Activated T-cell treated with anti-CD3 and anti-CD28 coated beads for 4 hours (primary cell): ENCODE measurements at regions not wholly inside any gene's neighbourhood (a gene's known extent, or its start where the extent isn't known, plus 50 kb on each side); places are given as distances from the start of the nearest gene placed in this dataset.
"Not testable (repeated sequence)": the region's sequence is repeated elsewhere in the genome, so short reads cannot be mapped to it uniquely, and the experiment has no call there.

Source experiments
- DNase-seq: peaks from one replicate; pipeline ENCODE4 v3.0.0-alpha.2; 2020

- no peak for DNase-seq
Measured at GRCh38 chr12:27133022-27133590, 50.7 kb upstream of the C12orf71 start.

DNA sequence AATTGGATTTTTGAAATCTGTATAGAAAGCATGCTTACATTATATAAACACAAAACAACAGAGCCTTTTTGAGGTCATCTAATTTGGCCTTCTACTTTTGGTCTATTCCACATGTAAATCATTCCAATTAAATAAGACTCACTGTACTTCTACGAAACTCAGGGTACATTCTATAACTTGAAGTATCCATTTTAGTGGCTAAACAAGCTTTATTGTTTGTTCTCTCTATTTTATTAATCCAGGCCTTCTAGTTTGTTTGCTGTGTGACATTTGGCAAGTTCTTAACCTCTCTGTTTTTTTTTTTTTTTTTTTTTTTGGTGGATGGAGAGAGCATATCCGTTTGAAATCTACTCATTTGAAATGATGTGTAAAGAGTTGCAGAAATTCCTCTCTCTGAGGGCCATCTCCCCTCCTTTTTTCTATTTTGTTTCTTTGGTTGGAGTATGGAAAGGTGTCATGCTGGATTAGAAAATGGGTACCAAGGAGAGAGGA is 58.1 kb upstream of the C12orf71 start:
- DNase-seq: no peak

- DNase-seq: peak; percentile 19
Measured at GRCh38 chr12:27142101-27142721, 59.8 kb upstream of the C12orf71 start.

DNA sequence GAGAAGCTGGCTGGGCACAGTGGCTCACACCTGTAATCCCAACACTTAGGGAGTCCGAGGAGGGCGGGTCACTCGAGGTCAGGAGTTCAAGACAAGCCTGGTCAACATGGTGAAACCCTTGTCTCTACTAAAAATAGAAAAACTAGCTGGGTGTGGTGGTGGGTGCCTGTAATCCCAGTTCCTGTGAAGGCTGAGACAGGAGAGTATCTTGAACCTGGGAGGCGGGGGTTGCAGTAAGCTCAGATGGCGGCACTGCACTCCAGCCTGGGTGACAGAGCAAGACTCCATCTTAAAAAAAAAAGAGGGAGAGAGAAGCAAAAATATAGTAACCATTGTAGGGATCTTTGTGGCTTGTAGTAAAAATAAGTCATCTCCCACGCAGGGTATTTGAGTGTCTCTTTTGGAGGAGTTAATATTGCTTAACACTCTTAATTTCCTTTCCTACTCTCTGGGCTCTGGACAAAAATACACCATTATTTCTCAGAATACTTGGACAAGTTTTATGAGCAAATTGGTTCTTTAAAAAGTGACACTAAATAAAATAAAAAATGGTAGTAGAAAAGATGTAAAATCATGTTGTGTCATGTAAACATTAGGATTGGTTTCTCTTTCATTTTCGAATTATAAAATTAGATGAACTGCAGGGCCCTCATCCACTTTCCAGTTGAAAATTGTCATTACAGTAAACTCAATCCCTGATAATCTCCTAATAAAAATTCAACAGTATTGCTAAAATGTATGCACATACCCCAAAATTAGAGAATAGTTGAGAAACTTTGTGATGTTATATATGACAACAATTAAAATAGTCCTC is 61.1 kb upstream of the C12orf71 start:
- no peak for DNase-seq

- not testable (repeated sequence) for DNase-seq
Measured at GRCh38 chr12:27145725-27146124, 63.3 kb upstream of the C12orf71 start.

DNA sequence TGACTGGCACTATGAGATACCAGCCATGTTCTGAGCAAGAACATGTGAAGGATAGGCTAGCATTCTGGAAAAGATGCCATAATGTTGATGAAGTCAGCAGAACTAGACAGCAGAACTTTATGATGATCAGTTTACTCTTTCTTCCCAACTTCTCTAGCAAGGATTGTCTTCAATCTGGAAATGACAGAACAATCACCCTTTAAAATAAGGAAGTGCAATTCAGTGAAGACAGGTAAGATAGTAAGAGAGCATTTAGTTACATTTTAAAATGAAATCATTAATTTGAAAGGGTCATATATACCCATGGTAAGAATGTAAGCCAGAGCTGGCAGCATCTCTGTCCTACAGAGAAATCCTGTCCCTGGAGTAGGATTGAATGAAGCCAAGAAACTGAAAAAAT is 66.0 kb upstream of the C12orf71 start:
- DNase-seq: no peak

DNA sequence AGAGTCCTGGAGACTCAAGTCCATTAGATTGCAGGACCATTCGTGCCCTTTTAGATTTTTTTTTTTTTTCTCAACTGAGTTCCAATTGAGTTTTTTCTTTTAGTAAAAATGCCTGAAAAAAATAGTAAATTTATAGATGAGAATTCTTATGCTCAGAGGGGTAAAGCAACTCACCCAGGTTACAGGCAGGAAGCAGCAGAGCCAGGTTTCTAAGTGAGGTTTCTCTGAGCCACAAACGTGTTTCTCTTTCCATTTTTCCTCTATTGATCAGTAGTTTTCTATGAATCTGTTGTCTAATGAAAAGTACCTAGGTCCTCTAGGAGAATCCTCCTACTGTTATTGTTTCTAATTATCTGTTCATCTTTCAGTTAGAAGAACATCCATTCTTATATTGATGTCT is 66.4 kb upstream of the C12orf71 start:
- DNase-seq: no peak

DNA sequence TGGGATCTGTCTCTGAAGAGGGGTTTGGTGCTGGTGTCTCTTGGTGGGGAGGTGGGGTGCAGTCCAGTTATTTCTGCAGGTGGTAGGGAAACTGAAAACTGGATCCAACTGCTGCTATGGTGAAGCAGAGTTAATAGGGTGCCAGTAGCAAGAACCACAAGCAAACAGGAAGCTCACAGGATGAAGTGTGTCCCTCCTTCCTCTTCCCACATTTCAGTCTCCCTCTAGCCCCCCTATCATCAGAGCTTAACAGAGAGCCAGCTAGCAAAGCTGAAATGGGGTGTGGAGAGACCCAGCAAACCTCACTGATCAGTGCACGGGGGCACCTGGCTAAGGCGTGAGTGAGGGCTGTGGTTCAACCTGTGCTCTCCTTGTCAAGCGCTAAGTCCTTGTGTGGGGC is 69.1 kb upstream of the C12orf71 start:
- DNase-seq: no peak

DNA sequence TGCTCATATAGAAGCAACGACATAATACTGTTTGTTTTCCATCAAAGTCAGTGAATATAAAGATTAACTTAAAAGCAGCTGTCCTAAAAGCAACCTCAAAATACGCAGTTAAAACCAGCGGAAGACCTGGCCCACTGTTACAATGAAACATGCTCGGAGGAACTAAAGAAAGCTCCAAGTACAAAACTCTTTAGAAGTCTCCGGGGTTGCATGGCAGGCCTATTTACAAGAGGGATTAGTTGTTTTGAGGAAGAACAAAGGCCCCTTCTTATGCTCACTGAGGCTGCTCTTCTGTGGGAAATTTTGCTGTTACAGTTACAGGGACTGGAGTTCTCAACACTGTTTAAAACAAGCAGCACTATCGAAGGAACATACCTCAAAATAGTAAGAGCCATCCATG is 75.9 kb upstream of the C12orf71 start:
- no peak for DNase-seq

DNA sequence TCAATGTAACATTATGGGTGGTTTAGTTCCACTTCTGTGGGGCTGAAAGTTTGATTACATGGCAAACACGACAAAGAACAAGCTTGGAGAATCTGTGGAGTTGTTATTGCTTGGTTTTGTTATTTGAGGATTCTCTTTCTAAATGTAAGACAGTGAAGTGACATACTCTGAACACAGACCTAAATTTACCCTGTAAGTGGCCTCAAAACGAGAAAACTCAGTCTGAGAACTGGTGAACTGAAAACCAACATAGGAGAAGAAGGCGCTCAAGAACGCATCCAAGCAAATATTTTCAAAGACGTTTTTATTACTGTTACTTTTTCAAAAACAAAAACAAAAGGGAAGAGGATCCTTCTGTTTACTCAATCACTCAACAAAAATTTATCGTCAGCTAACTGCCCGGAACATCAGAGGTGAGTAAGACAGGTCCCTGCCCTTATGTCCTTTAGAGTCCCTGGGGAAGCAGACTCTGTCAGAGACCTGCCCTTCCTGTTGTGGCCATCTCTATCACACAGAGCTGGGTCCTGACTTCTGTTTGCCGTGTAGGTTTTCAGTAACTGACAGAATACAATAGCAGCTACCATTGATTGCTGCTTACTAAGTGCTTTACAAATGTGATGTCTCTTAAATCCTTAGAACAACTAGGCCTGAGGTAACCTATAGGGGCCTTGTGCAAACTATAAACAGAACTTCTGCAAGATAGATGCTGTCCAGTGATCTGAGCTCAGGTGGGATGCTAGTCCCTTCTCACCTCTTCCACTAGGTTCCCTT is 79.3 kb upstream of the C12orf71 start:
- no peak for DNase-seq

DNA sequence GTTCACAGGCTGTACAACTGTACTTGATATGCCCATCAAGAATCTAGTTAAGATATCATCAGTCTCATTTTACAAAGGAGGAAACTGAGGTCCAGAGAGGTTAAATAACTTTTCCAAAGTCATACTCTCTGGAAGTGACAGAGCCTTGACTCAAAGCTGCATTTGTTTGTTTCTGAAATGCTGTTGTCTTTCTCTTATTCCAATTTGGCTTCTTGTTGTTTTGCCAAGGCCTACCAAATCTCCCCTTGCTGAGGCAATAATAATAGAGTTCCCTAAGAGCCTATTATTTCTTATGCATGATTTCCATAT is 79.8 kb upstream of the C12orf71 start:
- DNase-seq: no peak

- no peak for DNase-seq
Measured at GRCh38 chr12:27163048-27163715, 80.8 kb upstream of the C12orf71 start.

DNA sequence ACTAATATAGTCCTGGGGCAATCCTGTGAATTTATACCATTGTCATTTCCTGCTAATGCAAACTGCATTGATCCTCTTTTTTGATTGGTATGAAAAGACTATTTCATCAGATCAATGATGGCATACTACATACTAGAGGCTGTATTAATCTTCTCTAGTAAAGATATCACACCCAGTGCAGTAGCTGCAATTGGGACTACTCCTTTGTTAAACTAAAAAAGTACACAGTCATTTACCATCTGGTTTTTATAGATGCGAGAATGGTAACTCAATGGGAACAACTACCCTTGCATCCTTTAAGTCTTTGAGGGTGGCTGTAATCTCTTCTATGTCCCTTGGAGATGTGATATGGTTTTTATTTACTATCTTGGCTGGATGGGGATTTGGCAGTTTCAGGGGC is 80.2 kb upstream of the STK38L start:
- no peak for DNase-seq

DNA sequence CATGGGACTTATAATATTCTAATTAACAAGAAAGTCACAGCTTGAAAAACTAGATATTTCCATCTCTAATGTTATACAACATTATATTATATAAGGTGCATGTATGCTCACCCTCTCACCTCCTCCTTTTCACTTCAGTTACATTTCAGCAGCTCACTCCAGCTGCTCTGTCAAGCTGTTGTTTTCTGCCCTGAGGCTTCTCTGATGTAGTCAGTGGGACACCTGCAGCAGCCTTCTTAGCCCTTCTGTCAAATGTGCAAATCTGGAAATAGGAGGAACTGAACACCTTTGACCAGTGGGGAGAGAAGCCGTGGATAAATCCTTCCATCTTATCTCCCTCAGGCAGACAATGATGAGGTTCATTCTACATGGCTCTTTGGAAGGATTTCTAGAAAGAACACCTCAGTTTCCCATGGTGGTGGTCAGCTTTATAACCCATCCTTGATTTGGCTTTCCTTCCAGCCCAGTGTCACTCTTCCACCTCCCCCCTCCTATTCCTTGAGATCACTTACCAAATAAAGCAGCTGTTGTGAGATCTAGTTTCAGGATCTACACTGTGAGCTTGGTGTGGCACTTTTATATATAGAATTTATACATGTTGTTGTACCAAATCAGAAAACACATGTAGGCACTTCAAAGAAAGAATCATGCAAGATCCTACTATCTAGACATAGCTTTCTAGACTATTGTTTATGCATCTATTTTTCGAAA is 79.6 kb upstream of the STK38L start:
- DNase-seq: no peak

GRCh38 chr12:27165958-27166357 is 78.1 kb upstream of the STK38L start:
- DNase-seq: not testable (repeated sequence)

DNA sequence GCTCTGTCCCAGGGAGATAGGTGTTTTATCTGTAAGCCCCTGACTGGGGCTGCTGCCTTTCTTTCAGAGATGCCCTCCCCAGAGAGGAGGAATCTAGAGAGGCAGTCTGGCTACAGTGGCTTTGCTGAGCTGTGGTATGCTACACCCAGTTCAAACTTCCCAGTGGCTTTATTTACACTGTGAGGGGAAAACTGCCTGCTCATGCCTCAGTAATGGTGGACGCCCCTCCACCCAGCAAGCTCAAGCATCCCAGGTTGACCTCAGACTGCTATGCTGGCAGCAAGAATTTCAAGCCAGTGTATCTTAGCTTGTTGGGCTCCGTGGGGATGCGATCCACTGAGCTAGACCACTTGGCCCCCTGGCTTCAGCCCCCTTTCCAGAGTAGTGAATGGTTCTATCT is 72.6 kb upstream of the STK38L start:
- DNase-seq: not testable (repeated sequence)

DNA sequence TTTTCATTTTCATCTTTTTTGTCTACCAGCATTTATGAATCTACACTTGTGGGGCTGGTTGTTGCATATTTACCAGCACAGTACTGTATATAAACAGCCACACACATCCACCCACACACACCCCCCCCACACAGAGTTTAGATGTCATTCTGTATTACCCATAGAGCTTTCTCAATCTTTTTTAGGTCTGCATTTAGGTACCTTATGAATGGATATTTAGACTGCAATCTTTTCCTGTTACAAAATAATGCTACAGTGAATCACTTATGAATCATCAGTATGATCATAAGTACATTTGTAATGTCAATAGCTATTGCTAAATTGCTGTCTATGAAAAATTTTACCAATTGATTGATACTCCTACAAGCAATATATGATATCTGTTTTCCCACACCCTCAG is 67.3 kb upstream of the STK38L start:
- peak; percentile 32 for DNase-seq

GRCh38 chr12:27177706-27178105 is 66.4 kb upstream of the STK38L start:
- no peak for DNase-seq

GRCh38 chr12:27178255-27178654 is 65.8 kb upstream of the STK38L start:
- DNase-seq: no peak

DNA sequence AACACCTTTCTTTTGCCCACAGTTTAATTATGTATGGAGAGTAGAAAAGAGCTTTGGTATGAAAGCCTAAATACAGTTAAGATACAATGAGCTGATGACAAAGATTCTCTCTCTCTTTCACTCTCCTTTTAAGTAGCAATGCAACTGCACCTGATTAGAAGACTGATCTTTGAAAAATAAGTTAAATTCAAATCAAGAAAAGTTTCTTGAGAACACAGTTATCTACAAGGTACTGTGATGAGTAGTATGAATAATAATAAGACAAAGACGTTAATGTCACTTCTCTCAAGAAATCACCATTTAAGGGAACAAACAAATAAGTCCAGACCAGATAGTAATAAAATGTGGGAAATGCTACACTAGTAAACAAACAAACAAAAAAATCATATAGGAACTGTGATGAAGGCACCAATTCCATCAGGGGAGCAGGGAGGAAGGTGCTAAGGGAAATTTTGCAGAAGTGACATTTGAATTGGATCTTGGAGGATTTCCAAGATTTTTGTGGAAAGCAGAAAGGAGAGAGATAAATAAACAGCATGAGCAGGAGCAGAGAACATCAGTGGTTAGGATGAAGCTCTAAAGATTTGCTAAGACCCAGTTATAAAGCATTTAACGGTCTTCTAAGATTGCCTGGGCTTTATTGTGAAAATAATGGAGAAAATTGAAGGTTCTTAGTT is 65.2 kb upstream of the STK38L start:
- DNase-seq: no peak

DNA sequence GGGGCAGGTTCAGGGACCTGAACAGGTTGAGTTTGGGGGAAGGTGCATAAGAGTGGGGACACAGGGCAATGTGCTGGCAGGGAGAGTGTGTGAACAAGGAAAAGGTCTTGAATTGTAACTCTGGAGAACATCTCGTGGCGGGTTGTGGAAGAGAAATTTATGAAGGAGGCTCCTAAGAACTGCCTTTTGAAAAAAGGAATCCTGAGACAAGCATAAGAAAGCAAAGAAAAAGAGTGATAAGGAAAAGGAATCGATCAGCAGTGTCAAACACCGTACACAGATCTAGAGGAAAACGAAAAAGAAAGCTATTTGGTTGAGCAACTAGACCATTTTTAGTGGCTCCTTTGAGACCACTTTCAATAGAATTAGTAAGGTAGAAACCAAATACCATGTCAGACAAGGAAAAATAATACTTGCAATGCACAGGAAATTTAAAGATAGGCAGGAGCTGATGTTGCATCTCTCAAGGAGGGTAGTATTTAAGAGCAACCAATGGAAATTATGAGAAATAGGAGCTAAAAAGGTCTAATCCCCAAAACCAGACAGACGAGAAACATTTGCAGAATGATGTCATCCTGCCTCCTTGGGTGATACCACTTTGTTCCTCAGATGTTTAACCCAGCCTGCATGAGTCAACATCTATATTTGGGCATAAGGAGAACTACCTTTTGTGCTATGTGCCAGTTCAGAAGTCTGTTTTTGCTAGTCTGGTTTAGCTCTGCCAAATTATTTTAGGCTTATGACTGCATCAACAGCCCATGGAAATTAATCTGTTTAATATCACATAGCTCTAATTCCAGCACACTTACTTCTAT is 64.5 kb upstream of the STK38L start:
- DNase-seq: no peak
